ENCODE measurements at regions not wholly inside any gene's neighbourhood (a gene's known extent, or its start where the extent isn't known, plus 50 kb on each side); places are given as distances from the start of the nearest gene placed in this dataset.
A peak's percentile ranks its signal among the peaks of the same experiment; 100 is the strongest.

- H3K4me3 ChIP-seq (ENCODE audit: low read depth, low read length) = peak overlapping the region; percentile 74
- TF ChIP-seq, protein P1, sequence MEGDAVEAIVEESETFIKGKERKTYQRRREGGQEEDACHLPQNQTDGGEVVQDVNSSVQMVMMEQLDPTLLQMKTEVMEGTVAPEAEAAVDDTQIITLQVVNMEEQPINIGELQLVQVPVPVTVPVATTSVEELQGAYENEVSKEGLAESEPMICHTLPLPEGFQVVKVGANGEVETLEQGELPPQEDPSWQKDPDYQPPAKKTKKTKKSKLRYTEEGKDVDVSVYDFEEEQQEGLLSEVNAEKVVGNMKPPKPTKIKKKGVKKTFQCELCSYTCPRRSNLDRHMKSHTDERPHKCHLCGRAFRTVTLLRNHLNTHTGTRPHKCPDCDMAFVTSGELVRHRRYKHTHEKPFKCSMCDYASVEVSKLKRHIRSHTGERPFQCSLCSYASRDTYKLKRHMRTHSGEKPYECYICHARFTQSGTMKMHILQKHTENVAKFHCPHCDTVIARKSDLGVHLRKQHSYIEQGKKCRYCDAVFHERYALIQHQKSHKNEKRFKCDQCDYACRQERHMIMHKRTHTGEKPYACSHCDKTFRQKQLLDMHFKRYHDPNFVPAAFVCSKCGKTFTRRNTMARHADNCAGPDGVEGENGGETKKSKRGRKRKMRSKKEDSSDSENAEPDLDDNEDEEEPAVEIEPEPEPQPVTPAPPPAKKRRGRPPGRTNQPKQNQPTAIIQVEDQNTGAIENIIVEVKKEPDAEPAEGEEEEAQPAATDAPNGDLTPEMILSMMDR (conservative IDR thresholded peaks at IDR 0.05; ENCODE audit: low read depth, low read length) = no peak
- DNase-seq (ENCODE audit: low read depth) = peak; percentile 80
These were observed 217.8 kb upstream of the MKLN1 start for GRCh38 chr7:131109759-131110296.

- DNase-seq (ENCODE audit: low read depth) = peak; percentile 52
- TF ChIP-seq, protein P1 (conservative IDR thresholded peaks at IDR 0.05; ENCODE audit: low read depth, low read length) = no peak
- H3K4me3 ChIP-seq (ENCODE audit: low read depth, low read length) = peak overlapping the region; percentile 74
These were observed 217.2 kb upstream of the MKLN1 start for GRCh38 chr7:131110297-131111080.

GRCh38 chr7:131111081-131111576, 216.5 kb upstream of the MKLN1 start:
- DNase-seq (ENCODE audit: low read depth) = peak; percentile 89
- peak overlapping the region; percentile 74 for H3K4me3 ChIP-seq (ENCODE audit: low read depth, low read length)
- TF ChIP-seq, protein P1 (conservative IDR thresholded peaks at IDR 0.05; ENCODE audit: low read depth, low read length) = no peak

DNA sequence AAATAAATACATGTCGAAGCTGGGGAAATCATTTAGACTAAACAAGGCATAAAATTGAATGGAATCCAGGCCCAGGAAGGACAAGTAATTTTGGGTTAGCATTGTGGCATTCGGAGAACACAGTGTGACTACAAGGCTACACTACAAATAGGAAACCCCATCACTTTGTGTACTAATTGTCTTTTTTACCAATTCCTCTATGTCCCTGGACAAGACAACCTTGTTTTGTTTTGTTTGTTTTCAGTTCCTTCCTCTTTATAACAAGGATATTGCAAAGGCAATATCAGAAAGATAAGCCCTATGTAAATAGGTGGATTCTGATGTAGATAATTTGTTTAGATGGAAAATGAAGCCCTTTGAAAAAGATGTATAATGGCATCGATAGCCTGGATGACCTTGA, 215.9 kb upstream of the MKLN1 start:
- TF ChIP-seq, protein P1 (conservative IDR thresholded peaks at IDR 0.05; ENCODE audit: low read depth, low read length) = no peak
- H3K4me3 ChIP-seq (ENCODE audit: low read depth, low read length) = no peak overlapping the region
- no peak for DNase-seq (ENCODE audit: low read depth)

- no peak overlapping the region for H3K4me3 ChIP-seq (ENCODE audit: low read depth, low read length)
- TF ChIP-seq, protein P1 (conservative IDR thresholded peaks at IDR 0.05; ENCODE audit: low read depth, low read length) = no peak
- DNase-seq (ENCODE audit: low read depth) = no peak
These were observed 215.2 kb upstream of the MKLN1 start for GRCh38 chr7:131112431-131112830.

- TF ChIP-seq, protein P1 (conservative IDR thresholded peaks at IDR 0.05; ENCODE audit: low read depth, low read length) = no peak
- no peak for DNase-seq (ENCODE audit: low read depth)
- no peak overlapping the region for H3K4me3 ChIP-seq (ENCODE audit: low read depth, low read length)
These were observed 212.3 kb upstream of the MKLN1 start for GRCh38 chr7:131115340-131115739.
